Keratinocyte (primary cell): ENCODE measurements at regions not wholly inside any gene's neighbourhood (a gene's known extent, or its start where the extent isn't known, plus 50 kb on each side); places are given as distances from the start of the nearest gene placed in this dataset.

Experiments
- DNase-seq: peaks from one replicate; pipeline ENCODE4 v3.0.0-alpha.2; 2011; ENCODE audit warnings: low read depth, missing footprints, low spot score
- FAIRE-seq: peaks from 2 replicates; lab custom pipeline; 2011; peaks lifted over from hg19 to GRCh38; lab: Jason Lieb, UNC
- H2AFZ ChIP-seq: 2 replicates; pipeline ENCODE4 v1.6.0; 2012; ENCODE audit warnings: low read length, control low read depth, inconsistent platforms; ENCODE audit not compliant: control insufficient read depth
- H3K27ac ChIP-seq: 2 replicates; pipeline ENCODE4 v1.5.1; 2011; ENCODE audit warnings: low read length; ENCODE audit not compliant: control insufficient read depth, insufficient read depth
- H3K27me3 ChIP-seq: 3 replicates; pipeline ENCODE4 v1.6.0; 2011; ENCODE audit warnings: low read length; ENCODE audit not compliant: control insufficient read depth, insufficient read depth; ENCODE audit errors: extremely low read depth
- H3K36me3 ChIP-seq, 2 experiments: 2 replicates in 1 of 2; 3 replicates in 1 of 2; pipeline ENCODE4 v1.5.1; 2011; ENCODE audit warnings: low read length in 2 of 2, mild to moderate bottlenecking in 1 of 2; ENCODE audit not compliant: control insufficient read depth in 2 of 2, insufficient read depth in 2 of 2; ENCODE audit errors: extremely low read depth in 1 of 2
- H3K4me1 ChIP-seq: 3 replicates; pipeline ENCODE4 v1.5.1; 2011; ENCODE audit warnings: low read length; ENCODE audit not compliant: control insufficient read depth, insufficient read depth; ENCODE audit errors: extremely low read depth
- H3K4me2 ChIP-seq: 3 replicates; pipeline ENCODE4 v1.6.0; 2011; ENCODE audit warnings: low read depth, low read length; ENCODE audit not compliant: control insufficient read depth, insufficient read depth; ENCODE audit errors: extremely low read depth
- H3K4me3 ChIP-seq, 3 experiments: fragments of 200-600 bp in 1 of 3; sonication (generic) in 1 of 3; 2 replicates in 2 of 3; 3 replicates in 1 of 3; pipeline ENCODE4 v1.5.1; 2011 to 2016; ENCODE audit warnings: low read length in 3 of 3, mild to moderate bottlenecking in 3 of 3, control low read depth in 2 of 3, inconsistent platforms in 1 of 3, low read depth in 1 of 3, mixed read lengths in 1 of 3, mixed run types in 1 of 3, moderate library complexity in 1 of 3; ENCODE audit not compliant: control insufficient read depth in 2 of 3, insufficient read depth in 2 of 3; ENCODE audit errors: extremely low read depth in 1 of 3
- H3K79me2 ChIP-seq: 2 replicates; pipeline ENCODE4 v1.6.0; 2012; ENCODE audit warnings: low read length; ENCODE audit not compliant: control insufficient read depth, insufficient read depth
- H3K9ac ChIP-seq: 3 replicates; pipeline ENCODE4 v1.6.0; 2011; ENCODE audit warnings: low read length; ENCODE audit not compliant: control insufficient read depth, insufficient read depth; ENCODE audit errors: extremely low read depth
- H3K9me1 ChIP-seq: 3 replicates; pipeline ENCODE4 v1.6.0; 2011; ENCODE audit warnings: low read length; ENCODE audit not compliant: control insufficient read depth, insufficient read depth; ENCODE audit errors: extremely low read depth
- H3K9me3 ChIP-seq: 2 replicates; pipeline ENCODE4 v1.5.1; 2012; ENCODE audit warnings: low read depth, low read length; ENCODE audit not compliant: control insufficient read depth
- H4K20me1 ChIP-seq: 3 replicates; pipeline ENCODE4 v1.6.0; 2011; ENCODE audit warnings: low read length; ENCODE audit not compliant: control insufficient read depth, insufficient read depth; ENCODE audit errors: extremely low read depth
- CTCF ChIP-seq, 3 experiments: IDR thresholded peaks in 1 of 3; conservative IDR thresholded peaks in 1 of 3; optimal IDR thresholded peaks in 1 of 3; 2 replicates in 2 of 3; 3 replicates in 1 of 3; pipeline versions ENCODE3 to v1.5.1; 2011; ENCODE audit warnings: low read length in 3 of 3, mild to moderate bottlenecking in 3 of 3, moderate library complexity in 2 of 3, control low read depth in 1 of 3, inconsistent platforms in 1 of 3; ENCODE audit not compliant: insufficient read depth in 2 of 3; ENCODE audit errors: extremely low read depth in 1 of 3
- EZH2 ChIP-seq: IDR thresholded peaks from one replicate; pipeline ENCODE4 v1.6.1; 2012; ENCODE audit warnings: inconsistent platforms, mild to moderate bottlenecking, low read length, moderate library complexity
- dilution Hi-C: fragments of 300-500 bp; cut with MboI; formaldehyde crosslinking; loops from one replicate; pipeline ENCODE4 v1.7.0; 2020; ENCODE audit warnings: low sequenced_read_pairs; ENCODE audit not compliant: extremely low pct_ligation_motif_present

GRCh38 chr5:82597437-82597836 is 319.3 kb upstream of the RPS23 start:
- no peak for FAIRE-seq

GRCh38 chr5:82596451-82596850 is 318.3 kb upstream of the RPS23 start:
- FAIRE-seq (no peak), DNase-seq (no peak)
- Histone ChIP-seq H3K9me1 (no peaks in the 10 kb centered on the region), H3K9ac (no peak overlapping the region), H3K79me2 (no peaks in the 10 kb centered on the region), H3K27me3 (no peaks in the 10 kb centered on the region), H3K9me3 (no peaks in the 10 kb centered on the region), H3K36me3 (no peaks in the 10 kb centered on the region), H3K4me1 (no peaks in the 10 kb centered on the region), H3K27ac (no peak overlapping the region), H3K4me2 (no peak overlapping the region), H3K4me3 (no peak overlapping the region), H2AFZ (no peak overlapping the region), H4K20me1 (no peaks in the 10 kb centered on the region)
- dilution Hi-C loops, result no loop called here
- TF ChIP-seq EZH2, result no peak
- no peak for TF ChIP-seq CTCF (optimal IDR thresholded peaks at IDR 0.05 in 1 of 3, IDR thresholded peaks at IDR 0.05 in 1 of 3, conservative IDR thresholded peaks at IDR 0.05 in 1 of 3; ENCODE audit: extremely low read depth in 1 of 3, insufficient read depth in 2 of 3, low read length in 3 of 3)

More at GRCh38 chr5:82597437-82597836, 319.3 kb upstream of the RPS23 start:
- H4K20me1 ChIP-seq, result no peaks in the 10 kb centered on the region
- no peak overlapping the region for H3K4me3 ChIP-seq
- H3K4me1 ChIP-seq, result no peaks in the 10 kb centered on the region
- dilution Hi-C loops, result no loop called here
- H3K9me3 ChIP-seq, result no peaks in the 10 kb centered on the region
- no peak for DNase-seq
- H3K36me3 ChIP-seq, result no peaks in the 10 kb centered on the region
- no peak overlapping the region for H3K4me2 ChIP-seq
- H3K9ac ChIP-seq, result no peak overlapping the region
- no peak overlapping the region for H2AFZ ChIP-seq
- H3K79me2 ChIP-seq, result no peaks in the 10 kb centered on the region
- H3K27ac ChIP-seq, result no peak overlapping the region
- no peaks in the 10 kb centered on the region for H3K9me1 ChIP-seq
- no peaks in the 10 kb centered on the region for H3K27me3 ChIP-seq
- TF ChIP-seq EZH2 (no peak), CTCF (optimal IDR thresholded peaks at IDR 0.05 in 1 of 3, IDR thresholded peaks at IDR 0.05 in 1 of 3, conservative IDR thresholded peaks at IDR 0.05 in 1 of 3; ENCODE audit: extremely low read depth in 1 of 3, insufficient read depth in 2 of 3, low read length in 3 of 3) (peak in 1 of 3 experiments; percentile 34)
